ENCODE measurements at regions not wholly inside any gene's neighbourhood (a gene's known extent, or its start where the extent isn't known, plus 50 kb on each side); places are given as distances from the start of the nearest gene placed in this dataset.

DNA sequence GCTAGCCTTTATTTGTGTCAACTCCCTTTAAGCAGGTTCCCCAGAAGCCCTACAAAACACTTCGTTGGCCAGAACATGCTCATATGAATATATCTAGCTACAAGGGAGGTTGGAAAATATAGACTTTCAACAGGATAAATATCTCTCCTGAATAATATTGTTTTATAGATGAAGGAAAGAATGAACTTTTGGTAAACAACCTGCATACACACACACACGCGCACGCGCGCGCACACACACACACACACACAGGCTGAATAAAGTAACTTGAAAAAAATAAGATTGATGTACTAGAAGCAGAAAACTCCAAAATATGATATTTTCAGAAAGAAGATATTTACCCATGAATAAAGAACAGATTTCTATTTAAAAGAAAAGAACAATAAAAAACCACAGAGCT lies 72.4 kb upstream of the GADL1 start:
- TF ChIP-seq, protein P1, sequence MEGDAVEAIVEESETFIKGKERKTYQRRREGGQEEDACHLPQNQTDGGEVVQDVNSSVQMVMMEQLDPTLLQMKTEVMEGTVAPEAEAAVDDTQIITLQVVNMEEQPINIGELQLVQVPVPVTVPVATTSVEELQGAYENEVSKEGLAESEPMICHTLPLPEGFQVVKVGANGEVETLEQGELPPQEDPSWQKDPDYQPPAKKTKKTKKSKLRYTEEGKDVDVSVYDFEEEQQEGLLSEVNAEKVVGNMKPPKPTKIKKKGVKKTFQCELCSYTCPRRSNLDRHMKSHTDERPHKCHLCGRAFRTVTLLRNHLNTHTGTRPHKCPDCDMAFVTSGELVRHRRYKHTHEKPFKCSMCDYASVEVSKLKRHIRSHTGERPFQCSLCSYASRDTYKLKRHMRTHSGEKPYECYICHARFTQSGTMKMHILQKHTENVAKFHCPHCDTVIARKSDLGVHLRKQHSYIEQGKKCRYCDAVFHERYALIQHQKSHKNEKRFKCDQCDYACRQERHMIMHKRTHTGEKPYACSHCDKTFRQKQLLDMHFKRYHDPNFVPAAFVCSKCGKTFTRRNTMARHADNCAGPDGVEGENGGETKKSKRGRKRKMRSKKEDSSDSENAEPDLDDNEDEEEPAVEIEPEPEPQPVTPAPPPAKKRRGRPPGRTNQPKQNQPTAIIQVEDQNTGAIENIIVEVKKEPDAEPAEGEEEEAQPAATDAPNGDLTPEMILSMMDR (IDR thresholded peaks at IDR 0.05; ENCODE audit: extremely low read depth in 1 of 2, insufficient read depth in 1 of 2, low read depth in 1 of 2, low read length in 2 of 2), result no peak
- TF ChIP-seq, protein P2, sequence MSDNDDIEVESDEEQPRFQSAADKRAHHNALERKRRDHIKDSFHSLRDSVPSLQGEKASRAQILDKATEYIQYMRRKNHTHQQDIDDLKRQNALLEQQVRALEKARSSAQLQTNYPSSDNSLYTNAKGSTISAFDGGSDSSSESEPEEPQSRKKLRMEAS (IDR thresholded peaks at IDR 0.05; ENCODE audit: insufficient read depth, insufficient read length), result no peak
- TF ChIP-seq MYC (IDR thresholded peaks at IDR 0.05; ENCODE audit: low read depth, low read length), result no peak

Data from endothelial cell of umbilical vein (primary cell).